ENCODE measurements at regions not wholly inside any gene's neighbourhood (a gene's known extent, or its start where the extent isn't known, plus 50 kb on each side); places are given as distances from the start of the nearest gene placed in this dataset.

DNA sequence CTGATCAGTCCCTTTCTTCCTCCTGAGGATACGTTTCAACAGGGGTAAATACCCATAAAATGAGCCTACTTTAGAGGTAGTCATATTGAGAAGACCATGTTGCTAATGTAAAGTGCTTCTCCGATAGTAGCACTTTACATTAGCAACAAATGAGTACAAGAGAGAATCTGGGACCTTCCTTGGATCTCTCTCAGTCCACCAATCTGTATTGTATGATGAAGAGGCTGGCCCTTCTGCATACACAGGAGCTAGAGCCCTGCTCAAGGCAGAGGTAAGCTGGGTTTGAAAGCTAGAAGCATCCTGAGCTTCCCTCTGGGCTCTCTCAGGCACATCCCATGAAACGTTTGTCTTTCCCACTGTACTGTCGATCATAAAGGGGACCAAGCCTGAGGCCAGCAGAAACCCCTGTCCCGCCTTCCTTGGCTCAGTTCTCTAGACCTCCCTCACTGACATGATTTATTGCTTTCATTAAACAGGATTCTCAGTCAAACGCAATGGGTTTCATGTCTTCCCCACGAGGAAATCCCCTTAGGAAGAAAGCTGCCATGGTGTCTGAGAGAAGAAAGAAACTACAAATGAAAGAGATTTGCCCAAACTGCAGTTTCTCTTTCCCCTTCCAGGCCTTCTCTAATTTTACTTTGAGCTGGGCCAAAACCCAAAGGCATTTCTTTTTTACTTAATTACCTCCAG, 62.8 kb upstream of the BCAR3 start:
- Mint-ChIP-seq H3K4me3 (peak overlapping the region in 1 of 2 donors; percentile 18), H3K9me3 (peaks cover 10 to 13% of the 10 kb centered on the region in 2 donors), H3K27me3 (no peaks in the 10 kb centered on the region), H3K27ac (peak overlapping the region; percentile 67), H3K4me1 (peaks cover 36 to 48% of the 10 kb centered on the region in 2 donors), H3K36me3 (peaks cover 5 to 11% of the 10 kb centered on the region in 2 donors)
- DNase-seq (no peak), ATAC-seq (replicated peaks) (peak; percentile 49 to 61)

DNA sequence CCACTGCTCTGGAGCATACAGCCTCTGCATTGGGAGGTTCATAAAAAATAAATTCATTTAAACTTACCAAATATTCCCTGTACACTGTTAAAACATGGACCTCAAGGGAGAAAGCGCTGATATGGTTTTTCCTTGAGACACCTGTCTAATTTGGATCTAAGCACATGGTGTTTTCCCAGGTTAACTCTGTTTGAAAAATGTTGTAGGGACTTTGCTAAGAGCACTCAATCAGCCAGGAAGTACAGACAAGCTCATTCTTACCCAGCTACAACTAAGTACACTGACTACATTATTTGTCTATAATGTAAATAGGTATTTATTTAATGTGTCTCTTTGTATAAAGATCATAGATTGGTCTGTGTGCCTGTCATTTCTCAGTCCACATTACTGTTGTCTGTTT, 61.8 kb upstream of the BCAR3 start:
- DNase-seq (no peak), ATAC-seq (replicated peaks) (no peak)
- Mint-ChIP-seq H3K4me3 (no peak overlapping the region), H3K36me3 (peaks cover 4 to 11% of the 10 kb centered on the region in 2 donors), H3K27ac (no peak overlapping the region), H3K27me3 (no peaks in the 10 kb centered on the region), H3K4me1 (peaks cover 34 to 40% of the 10 kb centered on the region in 2 donors), H3K9me3 (peaks cover 10 to 12% of the 10 kb centered on the region in 2 donors)

DNA sequence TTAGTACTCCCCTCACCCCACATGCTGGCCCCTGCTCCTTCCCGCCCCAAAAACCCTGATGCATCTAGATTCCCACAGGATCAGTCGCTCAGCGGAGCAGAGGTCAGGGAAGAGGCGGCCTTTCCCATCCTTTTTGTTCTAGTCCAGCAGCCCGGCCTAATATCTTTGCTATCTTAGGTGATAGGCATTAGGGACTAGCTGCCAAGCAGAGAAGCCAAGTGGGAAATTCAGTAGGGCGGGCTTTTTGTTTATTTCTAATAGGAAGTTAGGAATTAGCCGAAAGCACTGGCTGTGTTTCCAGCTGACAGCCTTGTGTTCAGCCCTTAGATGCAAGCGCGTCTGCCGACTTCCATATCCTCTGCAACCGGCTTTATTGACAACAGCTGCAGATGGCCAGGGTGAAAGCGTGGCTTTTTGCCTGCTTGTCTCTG, 59.0 kb upstream of the BCAR3 start:
- H3K4me3 Mint-ChIP-seq = no peak overlapping the region
- H3K4me1 Mint-ChIP-seq = peaks cover 18 to 20% of the 10 kb centered on the region in 2 donors
- no peak overlapping the region for H3K27ac Mint-ChIP-seq
- ATAC-seq (replicated peaks) (no peak), DNase-seq (no peak)
- H3K27me3 Mint-ChIP-seq = no peaks in the 10 kb centered on the region
- no peaks in the 10 kb centered on the region for H3K9me3 Mint-ChIP-seq
- no peaks in the 10 kb centered on the region for H3K36me3 Mint-ChIP-seq

DNA sequence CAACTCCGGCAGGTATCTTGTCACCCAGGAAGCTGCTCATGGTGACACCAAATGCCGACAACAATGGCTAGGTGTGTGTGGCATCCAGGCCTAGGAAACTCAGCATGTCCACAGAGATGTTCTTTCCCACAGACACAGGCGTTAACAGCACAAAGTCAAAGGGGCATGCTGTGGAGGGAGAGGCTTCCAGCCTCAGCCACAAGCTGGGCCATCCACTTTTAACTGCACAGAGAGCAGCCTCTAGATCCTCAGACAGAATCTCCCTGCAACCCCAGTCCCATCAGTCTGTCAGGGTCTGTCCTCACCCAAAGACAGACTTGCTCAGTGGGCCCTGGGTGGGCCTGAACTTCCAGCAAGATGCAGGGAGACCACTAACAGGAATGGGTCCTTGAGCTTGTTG, 58.5 kb upstream of the BCAR3 start:
- H3K27ac Mint-ChIP-seq = no peak overlapping the region
- peaks cover 14 to 16% of the 10 kb centered on the region in 2 donors for H3K4me1 Mint-ChIP-seq
- H3K36me3 Mint-ChIP-seq = no peaks in the 10 kb centered on the region
- no peaks in the 10 kb centered on the region for H3K9me3 Mint-ChIP-seq
- DNase-seq (no peak), ATAC-seq (replicated peaks) (no peak)
- no peaks in the 10 kb centered on the region for H3K27me3 Mint-ChIP-seq
- no peak overlapping the region for H3K4me3 Mint-ChIP-seq

DNA sequence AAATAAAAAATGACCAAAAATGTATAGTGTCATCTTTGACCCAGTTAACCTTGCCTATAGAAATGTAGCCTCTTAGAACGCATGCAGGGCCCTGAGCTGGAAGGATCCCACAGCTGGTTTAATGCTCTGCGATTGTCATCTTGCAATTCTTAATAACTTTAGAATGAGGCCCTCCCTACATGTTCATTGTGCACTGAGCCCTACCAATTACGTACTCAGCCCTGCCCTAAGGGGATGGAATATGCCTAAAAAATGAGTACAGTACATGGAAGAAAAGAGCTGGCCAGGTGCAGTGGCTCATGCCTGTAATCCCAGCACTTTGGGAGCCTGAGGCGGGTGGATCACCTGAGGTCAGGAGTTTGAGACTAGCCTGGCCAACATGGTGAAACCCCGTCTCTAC, 57.8 kb upstream of the BCAR3 start:
- Mint-ChIP-seq H3K27ac (no peak overlapping the region), H3K4me1 (peaks cover 9 to 10% of the 10 kb centered on the region in 2 donors), H3K27me3 (no peaks in the 10 kb centered on the region), H3K9me3 (no peaks in the 10 kb centered on the region), H3K4me3 (no peak overlapping the region), H3K36me3 (no peaks in the 10 kb centered on the region)
- DNase-seq = no peak
- ATAC-seq (replicated peaks) = no peak

DNA sequence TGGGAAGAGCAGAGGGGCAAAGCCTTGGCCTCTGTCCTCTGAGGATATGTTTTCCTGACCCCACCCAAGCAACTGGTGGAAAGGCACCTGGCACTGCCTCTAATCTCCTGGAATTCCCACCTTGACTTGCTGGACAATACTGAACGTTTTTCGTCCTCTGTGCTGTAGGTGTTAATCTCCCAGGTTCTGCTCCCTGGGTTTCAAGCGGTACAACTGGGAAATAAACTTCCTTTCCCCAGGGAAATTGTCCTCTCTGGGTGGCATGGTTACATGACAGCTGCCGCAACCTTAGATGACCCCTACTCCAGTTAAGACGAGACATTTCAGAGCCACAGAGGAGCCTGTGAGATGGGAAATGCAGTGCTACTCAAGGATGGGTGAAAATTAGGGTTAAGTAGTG, 57.3 kb upstream of the BCAR3 start:
- Mint-ChIP-seq H3K9me3 (no peaks in the 10 kb centered on the region), H3K36me3 (no peaks in the 10 kb centered on the region), H3K4me1 (peaks cover 5% of the 10 kb centered on the region in 2 donors), H3K27me3 (no peaks in the 10 kb centered on the region), H3K27ac (no peak overlapping the region), H3K4me3 (no peak overlapping the region)
- ATAC-seq (replicated peaks) (no peak), DNase-seq (no peak)

DNA sequence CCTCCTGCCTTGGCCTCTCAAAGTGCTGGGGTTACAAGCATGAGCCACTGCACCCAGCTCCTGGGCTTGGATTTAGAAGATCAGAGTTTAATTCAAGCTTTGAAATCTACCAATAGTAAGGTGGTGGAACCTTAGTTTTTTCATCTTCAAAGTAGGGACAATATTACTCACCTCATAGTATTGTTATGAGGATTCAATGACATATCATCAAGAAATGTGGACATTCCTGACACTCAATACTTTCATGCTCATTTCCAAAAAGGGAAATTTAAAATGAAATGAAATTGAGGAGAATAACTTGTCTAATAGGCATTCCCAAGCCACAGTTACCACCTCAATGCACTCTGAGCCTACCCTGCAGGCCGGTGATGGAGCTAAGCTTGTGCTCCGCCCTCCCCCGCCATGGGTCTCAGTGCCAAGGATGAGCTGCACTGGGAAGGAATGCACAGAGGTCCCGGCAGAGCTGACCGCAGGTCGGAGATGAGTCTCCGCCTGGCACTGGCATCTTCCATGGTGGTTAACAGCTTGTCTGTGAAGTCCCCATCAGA, 56.5 kb upstream of the BCAR3 start:
- Mint-ChIP-seq H3K9me3 (no peaks in the 10 kb centered on the region), H3K36me3 (no peaks in the 10 kb centered on the region), H3K27me3 (no peaks in the 10 kb centered on the region), H3K4me3 (no peak overlapping the region), H3K4me1 (peaks cover 3 to 8% of the 10 kb centered on the region in 2 donors), H3K27ac (no peak overlapping the region)
- ATAC-seq (replicated peaks) (no peak), DNase-seq (no peak)

DNA sequence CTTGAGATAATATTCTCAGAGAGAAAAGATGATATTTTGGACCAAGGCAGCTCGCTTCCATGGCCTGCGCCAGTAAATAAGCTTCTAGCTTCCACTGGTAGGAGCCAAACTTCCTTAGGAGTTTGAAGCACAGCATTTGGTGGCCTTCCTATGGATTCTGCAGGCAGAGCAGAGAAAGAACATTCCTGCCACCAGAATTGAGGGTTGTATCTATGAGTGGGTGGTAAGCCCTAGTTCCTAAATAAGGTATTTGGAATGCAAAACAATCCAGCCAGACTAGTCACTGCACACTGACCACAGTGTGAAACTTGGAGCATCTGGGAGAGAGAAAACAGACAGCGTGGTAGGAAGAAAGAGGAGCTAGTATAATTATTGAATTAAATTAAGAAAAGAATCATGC, 54.1 kb upstream of the BCAR3 start:
- Mint-ChIP-seq H3K27ac (no peak overlapping the region), H3K36me3 (no peaks in the 10 kb centered on the region), H3K4me3 (no peak overlapping the region), H3K4me1 (peaks cover 16 to 23% of the 10 kb centered on the region in 2 donors), H3K27me3 (no peaks in the 10 kb centered on the region), H3K9me3 (no peaks in the 10 kb centered on the region)
- DNase-seq = no peak
- ATAC-seq (replicated peaks) = no peak

DNA sequence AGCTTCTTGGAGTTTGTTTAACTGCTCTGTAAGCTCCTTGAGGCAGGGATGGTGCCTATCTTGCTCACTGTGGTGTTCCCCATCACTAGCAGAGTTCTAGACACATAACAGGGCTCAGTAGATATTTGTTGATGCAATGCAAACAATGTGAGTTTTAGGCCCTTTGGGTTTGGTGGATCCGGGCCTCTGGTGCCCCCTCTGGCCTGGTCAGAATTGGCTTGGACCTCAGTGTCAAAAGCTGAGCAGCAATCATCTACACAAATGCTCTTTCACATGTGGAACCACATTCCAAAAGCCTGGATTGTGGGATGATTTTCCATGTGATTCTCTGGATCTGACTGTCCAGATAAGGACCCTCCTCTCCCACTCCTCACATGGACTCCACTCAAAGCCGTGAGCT, 53.4 kb upstream of the BCAR3 start:
- no peak for ATAC-seq (replicated peaks)
- Mint-ChIP-seq H3K4me3 (no peak overlapping the region), H3K27me3 (no peaks in the 10 kb centered on the region), H3K36me3 (no peaks in the 10 kb centered on the region), H3K4me1 (peaks cover 23 to 30% of the 10 kb centered on the region in 2 donors), H3K27ac (peak overlapping the region; percentile 28), H3K9me3 (no peaks in the 10 kb centered on the region)
- no peak for DNase-seq

DNA sequence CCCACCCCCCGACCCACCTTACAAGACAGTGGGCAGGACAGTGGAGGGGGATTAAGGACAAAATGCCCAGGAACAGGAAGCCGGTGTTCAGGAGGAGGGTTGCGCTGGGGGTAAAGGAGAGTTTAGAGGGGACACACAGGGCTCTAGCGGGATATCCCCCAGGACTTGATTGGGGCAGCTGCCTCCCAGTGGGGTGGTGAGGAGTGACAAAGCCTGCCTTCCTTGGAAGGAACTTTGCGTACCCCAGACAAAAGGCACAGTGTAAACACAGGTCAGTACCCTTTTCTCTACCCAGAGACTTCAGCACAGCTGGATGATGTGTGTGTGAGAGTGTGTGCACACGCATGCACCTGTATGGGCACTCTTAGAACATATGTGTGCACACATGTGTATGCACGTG, 51.7 kb upstream of the BCAR3 start:
- H3K4me1 Mint-ChIP-seq = peaks cover 29 to 43% of the 10 kb centered on the region in 2 donors
- H3K36me3 Mint-ChIP-seq = no peaks in the 10 kb centered on the region
- ATAC-seq (replicated peaks) (no peak), DNase-seq (no peak)
- H3K27ac Mint-ChIP-seq = no peak overlapping the region
- H3K27me3 Mint-ChIP-seq = no peaks in the 10 kb centered on the region
- H3K9me3 Mint-ChIP-seq = no peaks in the 10 kb centered on the region
- no peak overlapping the region for H3K4me3 Mint-ChIP-seq

DNA sequence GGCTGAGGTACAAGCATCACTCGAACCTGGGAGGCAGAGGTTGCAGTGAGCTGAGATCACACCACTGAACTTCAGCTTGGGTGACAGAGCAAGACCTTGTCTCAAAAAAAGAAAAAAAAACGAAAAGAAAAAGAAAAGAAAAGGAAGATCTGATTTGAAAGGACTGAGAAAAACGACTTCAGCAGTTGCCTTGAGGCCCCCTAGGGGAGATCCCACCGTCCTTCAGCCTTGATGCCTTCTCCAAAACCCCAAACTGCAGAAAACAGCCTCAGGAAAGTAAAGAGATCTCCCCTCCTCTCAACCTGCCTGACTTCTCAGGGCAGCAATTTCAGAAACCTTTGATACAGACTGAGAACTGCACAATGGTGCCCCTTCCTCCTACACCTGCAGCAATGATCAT, 50.9 kb upstream of the BCAR3 start:
- ATAC-seq (replicated peaks) (peak; percentile 41 to 49), DNase-seq (no peak)
- Mint-ChIP-seq H3K4me1 (peaks cover 30 to 43% of the 10 kb centered on the region in 2 donors), H3K4me3 (no peak overlapping the region), H3K9me3 (no peaks in the 10 kb centered on the region), H3K27me3 (no peaks in the 10 kb centered on the region), H3K27ac (peak overlapping the region; percentile 59), H3K36me3 (no peaks in the 10 kb centered on the region)

All from stimulated activated naive B cell treated with anti-CD40 and anti-IgM and Interleukin-4, amounts not matched to agents 10 μg/mL and 1 μg/mL and 100 μg/mL, for 72 hours (primary cell).